Daoy (cell line): ENCODE measurements at regions not wholly inside any gene's neighbourhood (a gene's known extent, or its start where the extent isn't known, plus 50 kb on each side); places are given as distances from the start of the nearest gene placed in this dataset.
A peak's percentile ranks its signal among the peaks of the same experiment; 100 is the strongest.
"Not testable (repeated sequence)": the region's sequence is repeated elsewhere in the genome, so short reads cannot be mapped to it uniquely, and the experiment has no call there.

Experiments
- DNase-seq: peaks from one replicate; pipeline ENCODE4 v3.0.0-alpha.2; 2015; ENCODE audit warnings: low read depth

GRCh38 chr7:45807832-45808231 is 65.0 kb downstream of the CCDC201 start:
- not testable (repeated sequence) for DNase-seq

DNA sequence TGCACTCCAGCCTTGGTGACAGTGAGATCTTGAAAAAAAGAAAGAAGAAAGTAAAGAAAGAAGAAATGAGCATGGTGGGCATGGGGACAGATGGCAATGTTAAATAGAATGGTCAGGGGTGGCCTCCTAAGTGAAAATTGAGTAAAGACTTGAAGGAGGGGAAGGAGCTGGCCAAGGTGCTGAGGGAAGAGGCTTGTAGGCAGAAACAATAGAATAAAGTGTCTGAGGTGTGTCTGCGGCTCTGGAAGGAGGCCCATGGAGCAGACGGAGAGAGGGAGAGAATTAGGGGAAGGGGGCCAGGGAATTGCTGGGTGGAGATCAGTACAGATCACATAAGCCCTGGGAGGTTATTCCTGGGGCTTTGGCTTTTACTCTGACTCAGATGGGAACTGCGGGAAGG is 70.7 kb downstream of the CCDC201 start:
- not testable (repeated sequence) for DNase-seq

DNA sequence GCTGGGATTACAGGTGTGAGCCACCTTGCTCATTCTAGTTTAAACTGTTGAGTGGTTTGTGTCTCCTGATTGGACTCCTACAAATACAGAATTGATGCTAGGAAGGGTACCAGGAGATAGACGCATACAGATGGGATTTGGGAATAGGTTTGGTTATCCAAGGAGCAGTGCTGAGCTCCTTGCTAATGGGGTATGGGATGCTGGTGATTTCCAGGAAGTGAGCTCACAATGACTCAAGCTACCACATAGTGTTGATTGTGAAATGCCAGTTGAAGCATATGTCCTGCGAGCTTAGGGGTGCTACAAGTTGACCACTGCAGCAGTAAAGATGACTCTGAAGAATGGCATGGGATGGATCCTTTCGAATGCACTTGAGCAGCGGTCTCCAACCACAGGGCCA is 75.6 kb downstream of the CCDC201 start:
- DNase-seq, result peak; percentile 75

GRCh38 chr7:45789641-45790040 is 83.2 kb downstream of the CCDC201 start:
- not testable (repeated sequence) for DNase-seq

DNA sequence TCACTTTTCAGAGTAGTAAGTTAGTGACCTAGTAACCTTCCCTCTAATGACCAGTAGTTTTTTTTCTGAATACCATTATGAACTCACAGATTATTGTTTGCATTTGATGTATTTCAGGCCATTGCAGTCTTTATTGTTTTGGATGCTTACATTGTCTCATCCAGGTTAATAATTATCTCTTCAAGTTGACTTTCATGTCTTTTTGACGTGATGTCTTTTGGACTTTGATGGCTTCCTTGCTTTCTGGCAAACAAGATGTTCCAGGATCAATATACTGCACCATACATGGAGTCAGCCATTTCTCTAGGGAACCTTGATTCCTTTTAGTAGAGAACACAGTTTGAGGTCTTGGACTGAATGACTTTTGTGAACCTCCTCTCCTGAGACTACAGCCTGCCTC is 87.2 kb downstream of the CCDC201 start:
- not testable (repeated sequence) for DNase-seq

GRCh38 chr7:45784775-45785174 is 88.1 kb downstream of the CCDC201 start:
- DNase-seq, result not testable (repeated sequence)
